BLaER1 treated with 17β-estradiol and CSF1 and Interleukin-3, amounts not matched to agents 10 nM and 100 nM (cell line): ENCODE measurements at regions not wholly inside any gene's neighbourhood (a gene's known extent, or its start where the extent isn't known, plus 50 kb on each side); places are given as distances from the start of the nearest gene placed in this dataset.

ENCODE experiments used
- H3K27ac ChIP-seq, 11 experiments: shearing (Covaris generic); formaldehyde crosslinking; 2 replicates each; pipeline ENCODE4 v1.8.1; 2022
- H3K27me3 ChIP-seq, 11 experiments: shearing (Covaris generic); formaldehyde crosslinking; 2 replicates each; pipeline ENCODE4 v1.8.1; 2022
- H3K36me3 ChIP-seq, 11 experiments: shearing (Covaris generic); formaldehyde crosslinking; 2 replicates each; pipeline ENCODE4 v1.8.1; 2022
- H3K4me1 ChIP-seq, 10 experiments: shearing (Covaris generic); formaldehyde crosslinking; 2 replicates each; pipeline ENCODE4 v1.8.1; 2022
- H3K4me2 ChIP-seq, 11 experiments: shearing (Covaris generic); formaldehyde crosslinking; 2 replicates each; pipeline ENCODE4 v1.8.1; 2022
- H3K4me3 ChIP-seq, 10 experiments: shearing (Covaris generic); formaldehyde crosslinking; 2 replicates each; pipeline ENCODE4 v1.8.1; 2022
- H3K9ac ChIP-seq, 11 experiments: shearing (Covaris generic); formaldehyde crosslinking; 2 replicates each; pipeline ENCODE4 v1.8.1; 2022
- H3K9me3 ChIP-seq, 11 experiments: shearing (Covaris generic); formaldehyde crosslinking; replicated peaks in 1 of 11; 2 replicates each; pipeline ENCODE4 v1.8.1; 2022
- H4K20me1 ChIP-seq, 11 experiments: shearing (Covaris generic); formaldehyde crosslinking; 2 replicates each; pipeline ENCODE4 v1.8.1; 2022
- Cebpa-rat ChIP-seq, 11 experiments: shearing (Covaris generic); IDR thresholded peaks; 2 replicates each; pipeline ENCODE4 v1.8.1; 2022

DNA sequence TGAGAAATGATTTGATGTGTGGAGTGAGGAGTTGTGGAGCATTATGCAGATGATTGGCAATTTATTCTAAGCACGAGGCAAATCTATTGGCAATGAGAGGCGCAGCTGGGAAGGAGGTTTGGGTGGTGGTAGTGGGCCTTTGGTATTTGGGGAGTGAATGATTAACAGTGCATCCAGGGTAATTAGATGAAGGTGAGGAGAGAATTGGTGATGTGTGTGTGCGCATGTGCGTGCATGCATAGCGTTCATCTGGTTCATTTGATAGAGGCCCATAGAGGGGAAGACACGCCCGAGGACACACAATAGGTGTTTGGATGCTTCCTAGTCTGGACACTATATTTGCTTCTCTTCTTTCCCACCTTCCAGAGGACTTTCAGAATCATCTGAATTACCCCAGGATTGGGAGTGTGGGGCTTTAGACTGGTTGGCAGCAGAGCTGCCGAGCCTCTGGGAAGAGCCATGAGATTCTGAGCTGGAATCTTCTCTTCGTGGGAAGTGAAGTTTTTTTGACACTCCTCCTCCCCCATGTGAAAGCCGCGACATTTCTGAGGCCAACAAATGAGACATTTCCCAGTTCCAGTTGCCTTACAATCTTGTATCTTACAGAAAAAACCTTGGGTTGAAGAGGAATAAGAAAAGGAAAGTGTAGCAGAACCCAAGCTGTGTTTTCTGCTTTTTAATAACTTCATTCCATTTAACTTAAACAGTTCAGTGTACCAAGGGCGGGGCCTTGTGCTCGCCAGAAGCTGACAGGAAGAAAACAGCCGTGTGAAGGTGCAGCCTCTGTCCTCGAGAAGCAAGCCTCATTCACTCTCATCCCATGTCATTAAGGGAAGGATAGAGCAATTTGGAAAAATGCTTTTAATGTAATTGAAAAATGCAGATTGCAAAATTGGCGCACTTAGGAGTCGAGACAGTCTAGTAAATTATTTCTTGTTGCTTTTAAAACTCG is 65.2 kb downstream of the SLC25A47 start:
- Histone ChIP-seq H3K27ac (no peak overlapping the region), H3K36me3 (peaks cover 0 to 6% (median 0%) of the 10 kb centered on the region in 11 experiments; a peak in 2 of 22 replicates), H3K4me3 (no peak overlapping the region), H3K27me3 (no peaks in the 10 kb centered on the region), H3K4me2 (0 out of 22 replicates have a peak overlapping the region, but pooled peaks of 2 of the 11 experiments have one; percentile 3 to 4), H3K9ac (peak overlapping the region in 1 of 11 experiments; percentile 13; a peak in 1 of 22 replicates), H3K9me3 (no peaks in the 10 kb centered on the region), H3K4me1 (peaks cover 19 to 70% (median 48%) of the 10 kb centered on the region in 10 experiments; a peak in 19 of 20 replicates), H4K20me1 (peaks cover 2 to 49% (median 15%) of the 10 kb centered on the region in 11 experiments; a peak in 16 of 22 replicates)
- TF ChIP-seq Cebpa-rat (IDR thresholded peaks at IDR 0.05): no peak

DNA sequence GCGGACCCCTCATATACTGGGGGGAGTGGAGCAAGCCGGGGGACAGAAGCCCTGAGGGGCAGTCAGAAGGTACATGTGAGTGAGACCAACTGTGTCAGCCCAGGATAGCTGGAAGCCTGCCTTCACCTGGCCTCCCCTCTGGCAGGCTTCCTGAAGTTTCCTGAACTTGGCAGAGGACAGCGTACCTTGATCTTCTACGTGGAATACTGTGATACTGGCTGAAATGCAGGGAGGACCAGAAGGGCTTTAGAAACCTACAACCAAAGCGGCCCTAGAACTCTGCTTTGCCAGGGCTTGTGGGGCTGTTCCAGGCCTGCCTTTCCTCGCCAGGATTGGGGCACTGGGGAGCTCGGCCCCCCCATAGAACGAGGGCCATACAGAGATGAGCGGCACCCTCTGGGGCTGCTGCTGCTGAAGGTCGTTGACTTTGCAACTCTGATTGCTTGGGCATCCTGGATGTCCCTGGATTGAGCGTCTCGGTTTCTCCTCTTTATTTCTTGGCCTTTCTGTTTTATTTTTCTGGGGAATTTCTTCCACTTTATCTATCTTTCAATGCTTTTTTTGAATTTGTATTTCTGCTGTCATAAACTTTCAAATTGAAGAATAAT is 66.5 kb downstream of the SLC25A47 start:
- no peak for TF ChIP-seq Cebpa-rat (IDR thresholded peaks at IDR 0.05)
- no peaks in the 10 kb centered on the region for H3K9me3 ChIP-seq
- H3K4me1 ChIP-seq: peaks cover 19 to 77% (median 48%) of the 10 kb centered on the region in 10 experiments; a peak in 19 of 20 replicates
- H4K20me1 ChIP-seq: peaks cover 0 to 45% (median 3%) of the 10 kb centered on the region in 11 experiments; a peak in 13 of 22 replicates
- H3K4me3 ChIP-seq: no peak overlapping the region
- H3K9ac ChIP-seq: peak overlapping the region in 1 of 11 experiments; percentile 0; a peak in 1 of 22 replicates
- H3K36me3 ChIP-seq: peaks cover 0 to 6% (median 0%) of the 10 kb centered on the region in 11 experiments; a peak in 2 of 22 replicates
- no peak overlapping the region; a peak in 2 of 22 replicates for H3K4me2 ChIP-seq
- H3K27me3 ChIP-seq: no peaks in the 10 kb centered on the region
- H3K27ac ChIP-seq: no peak overlapping the region

DNA sequence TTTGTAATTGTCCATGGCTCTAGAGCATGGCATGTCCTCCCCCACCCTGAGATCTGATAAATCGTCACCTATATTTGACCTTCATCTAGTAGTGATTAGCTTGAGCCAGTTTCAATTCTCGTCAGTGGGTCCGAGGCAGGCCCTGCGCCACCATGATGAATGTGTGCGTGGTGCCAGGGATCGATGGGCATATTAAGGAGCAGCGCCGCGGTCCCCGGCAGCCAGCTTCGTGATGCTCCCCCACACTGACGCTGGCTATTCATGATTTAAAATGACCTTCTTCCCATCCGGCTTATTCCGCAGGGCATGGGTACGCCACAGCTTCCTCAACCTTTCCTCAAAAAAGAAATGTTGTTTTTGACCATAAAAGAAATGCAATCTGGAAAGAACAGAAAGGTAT is 68.0 kb downstream of the SLC25A47 start:
- Histone ChIP-seq H3K9me3 (no peaks in the 10 kb centered on the region), H3K27ac (peak overlapping the region in 1 of 11 experiments; percentile 62; a peak in 2 of 22 replicates), H3K4me1 (peaks cover 19 to 82% (median 53%) of the 10 kb centered on the region in 10 experiments; a peak in 19 of 20 replicates), H3K4me3 (no peak overlapping the region), H3K27me3 (no peaks in the 10 kb centered on the region), H3K9ac (no peak overlapping the region; a peak in 1 of 22 replicates), H4K20me1 (peaks cover 0 to 41% (median 0%) of the 10 kb centered on the region in 11 experiments; a peak in 5 of 22 replicates), H3K4me2 (peak overlapping the region in 7 of 11 experiments; percentile 11 to 82 (median 73); a peak in 10 of 22 replicates), H3K36me3 (peaks cover 0 to 6% (median 0%) of the 10 kb centered on the region in 11 experiments; a peak in 2 of 22 replicates)
- no peak for TF ChIP-seq Cebpa-rat (IDR thresholded peaks at IDR 0.05)

DNA sequence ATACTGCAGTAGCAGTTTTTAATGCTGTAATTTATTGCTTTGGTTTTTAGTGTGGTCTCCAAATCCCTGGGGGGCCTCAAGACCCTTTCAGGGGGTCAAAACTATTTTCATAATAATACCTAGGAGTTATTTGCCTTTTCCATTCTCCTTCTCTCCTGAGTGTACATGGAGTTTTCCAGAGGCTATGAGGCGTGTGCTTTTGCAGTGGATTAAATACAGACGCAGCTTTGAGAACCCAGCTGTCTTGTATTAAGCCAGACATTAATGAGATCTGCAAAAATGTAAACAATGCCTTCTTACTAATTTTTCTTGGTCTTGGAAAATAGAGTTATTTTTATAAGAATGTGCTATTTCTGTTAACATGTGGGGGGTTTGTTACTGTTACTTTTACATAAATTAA is 68.6 kb downstream of the SLC25A47 start:
- Histone ChIP-seq H3K27me3 (no peaks in the 10 kb centered on the region), H4K20me1 (peaks cover 0 to 44% (median 0%) of the 10 kb centered on the region in 11 experiments; a peak in 5 of 22 replicates), H3K9me3 (no peaks in the 10 kb centered on the region), H3K4me1 (peaks cover 19 to 82% (median 52%) of the 10 kb centered on the region in 10 experiments; a peak in 19 of 20 replicates), H3K9ac (peak overlapping the region in 1 of 11 experiments; percentile 9; a peak in 2 of 22 replicates), H3K27ac (peak overlapping the region in 7 of 11 experiments; percentile 29 to 62 (median 41); a peak in 12 of 22 replicates), H3K36me3 (peaks cover 0 to 6% (median 0%) of the 10 kb centered on the region in 11 experiments; a peak in 2 of 22 replicates), H3K4me3 (no peak overlapping the region), H3K4me2 (peak overlapping the region in 9 of 11 experiments; percentile 49 to 82 (median 69); a peak in 16 of 22 replicates)
- TF ChIP-seq Cebpa-rat (IDR thresholded peaks at IDR 0.05): no peak

DNA sequence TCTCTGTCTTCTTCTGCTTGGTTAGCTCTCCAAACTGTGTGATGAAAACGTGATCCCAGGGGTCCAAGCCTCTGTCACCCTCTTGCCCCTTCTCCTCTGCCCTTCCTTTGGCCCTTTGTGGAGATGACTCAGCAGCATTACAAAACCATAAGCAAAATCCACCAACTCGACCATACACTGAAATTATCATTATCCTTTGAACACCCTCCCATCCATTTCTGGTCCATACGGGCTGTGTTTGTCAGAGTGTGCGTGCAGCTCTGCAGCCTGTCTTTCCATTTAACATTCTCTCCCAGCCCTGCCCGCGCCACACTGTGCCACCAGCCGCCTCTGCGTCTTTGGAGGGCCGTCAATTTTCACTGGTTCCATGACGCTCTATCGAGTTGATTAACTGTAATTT is 69.2 kb downstream of the SLC25A47 start:
- peaks cover 0 to 44% (median 0%) of the 10 kb centered on the region in 11 experiments; a peak in 5 of 22 replicates for H4K20me1 ChIP-seq
- peak overlapping the region in 7 of 11 experiments; percentile 29 to 62 (median 41); a peak in 13 of 22 replicates for H3K27ac ChIP-seq
- H3K4me2 ChIP-seq: peak overlapping the region; percentile 33 to 82 (median 68); a peak in 20 of 22 replicates

DNA sequence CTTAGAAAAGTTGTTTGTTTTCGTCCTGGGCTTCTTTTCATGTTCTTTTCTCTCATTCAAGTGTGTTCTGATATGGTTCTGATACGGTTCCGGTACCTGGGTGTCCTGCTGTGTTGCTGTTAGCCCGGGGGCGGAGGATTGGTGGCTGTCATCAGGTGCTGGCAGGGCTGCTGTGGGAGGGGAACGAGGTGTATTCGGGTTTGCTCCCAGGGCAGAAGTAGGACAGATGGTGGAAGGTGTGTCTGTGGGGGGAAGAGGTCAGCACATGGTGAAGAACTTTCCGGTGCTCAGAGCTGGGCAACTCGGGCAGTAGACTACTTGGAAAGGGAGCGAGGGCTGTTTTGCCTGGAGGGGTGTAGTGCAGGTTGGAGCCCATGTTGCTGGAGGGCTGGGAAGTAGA is 70.2 kb downstream of the SLC25A47 start:
- peaks cover 0 to 13% (median 0%) of the 10 kb centered on the region in 11 experiments; a peak in 3 of 22 replicates for H3K36me3 ChIP-seq
- H3K4me3 ChIP-seq: no peak overlapping the region
- H3K9me3 ChIP-seq: no peaks in the 10 kb centered on the region
- no peak overlapping the region; a peak in 1 of 22 replicates for H3K9ac ChIP-seq
- peak overlapping the region in 6 of 11 experiments; percentile 9 to 82 (median 70); a peak in 8 of 22 replicates for H3K4me2 ChIP-seq
- TF ChIP-seq Cebpa-rat (IDR thresholded peaks at IDR 0.05): no peak
- H3K27ac ChIP-seq: peak overlapping the region in 6 of 11 experiments; percentile 16 to 62 (median 44); a peak in 7 of 22 replicates
- peaks cover 19 to 88% (median 49%) of the 10 kb centered on the region in 10 experiments; a peak in 19 of 20 replicates for H3K4me1 ChIP-seq
- H4K20me1 ChIP-seq: peaks cover 0 to 40% (median 0%) of the 10 kb centered on the region in 11 experiments; a peak in 5 of 22 replicates
- H3K27me3 ChIP-seq: no peaks in the 10 kb centered on the region

More for the DNA sequence above, 69.2 kb downstream of the SLC25A47 start:
- peak overlapping the region in 4 of 11 experiments; percentile 3 to 36 (median 6); a peak in 4 of 22 replicates for H3K9ac ChIP-seq
- H3K27me3 ChIP-seq: no peaks in the 10 kb centered on the region
- TF ChIP-seq Cebpa-rat (IDR thresholded peaks at IDR 0.05): no peak; a peak in 1 of 22 replicates
- H3K36me3 ChIP-seq: peaks cover 0 to 6% (median 0%) of the 10 kb centered on the region in 11 experiments; a peak in 3 of 22 replicates
- H3K9me3 ChIP-seq: no peaks in the 10 kb centered on the region
- no peak overlapping the region for H3K4me3 ChIP-seq
- peaks cover 19 to 82% (median 50%) of the 10 kb centered on the region in 10 experiments; a peak in 19 of 20 replicates for H3K4me1 ChIP-seq

DNA sequence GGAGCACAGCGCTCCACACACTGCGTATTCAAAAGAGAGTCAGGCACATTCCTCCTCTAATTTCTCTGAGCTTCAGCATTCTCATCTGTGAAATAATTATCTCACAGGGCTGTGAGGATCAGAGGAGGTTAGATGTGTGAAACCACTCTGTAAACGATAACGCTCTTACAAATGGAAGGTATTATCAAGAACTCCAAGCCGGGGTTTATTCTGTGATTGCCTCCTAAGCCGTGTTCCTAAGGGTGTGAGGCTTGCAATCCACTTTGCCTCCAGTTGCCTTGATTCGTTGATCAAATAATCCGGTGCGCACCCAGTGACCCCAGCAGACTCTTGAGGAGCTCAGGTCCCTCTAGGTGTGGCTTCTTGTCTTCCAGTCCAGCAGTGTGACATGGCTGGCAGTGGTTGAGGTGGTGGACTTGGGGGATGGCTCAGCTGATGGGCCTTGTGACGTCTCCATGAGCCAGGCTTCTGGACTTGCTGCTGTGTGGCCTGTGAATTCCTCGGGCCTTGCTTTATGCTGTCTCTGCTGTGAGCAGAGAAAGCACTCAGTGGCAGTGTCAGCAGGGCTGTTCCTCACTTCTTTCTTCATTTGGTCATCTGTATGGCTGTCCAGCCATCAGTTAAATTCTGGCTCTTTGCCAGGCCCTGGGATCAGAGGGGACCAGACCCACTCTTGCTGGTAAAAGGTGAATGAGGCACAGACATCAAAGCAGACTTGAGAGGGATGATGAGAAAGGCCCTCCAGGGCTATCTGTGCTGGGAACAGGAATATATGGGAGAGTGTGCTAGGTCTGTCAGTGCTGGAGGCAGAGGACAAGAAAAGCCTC is 71.0 kb downstream of the SLC25A47 start:
- TF ChIP-seq Cebpa-rat (IDR thresholded peaks at IDR 0.05): no peak

More for the DNA sequence above, 71.0 kb downstream of the SLC25A47 start:
- no peaks in the 10 kb centered on the region for H3K9me3 ChIP-seq
- peaks cover 19 to 90% (median 54%) of the 10 kb centered on the region in 10 experiments; a peak in 19 of 20 replicates for H3K4me1 ChIP-seq
- peak overlapping the region in 1 of 11 experiments; percentile 1; a peak in 2 of 22 replicates for H3K9ac ChIP-seq
- peak overlapping the region in 5 of 11 experiments; percentile 9 to 82 (median 73); a peak in 8 of 22 replicates for H3K4me2 ChIP-seq
- peak overlapping the region in 8 of 11 experiments; percentile 1 to 62 (median 38); a peak in 10 of 22 replicates for H3K27ac ChIP-seq
- peaks cover 0 to 43% (median 0%) of the 10 kb centered on the region in 11 experiments; a peak in 6 of 22 replicates for H4K20me1 ChIP-seq
- no peak overlapping the region for H3K4me3 ChIP-seq
- H3K27me3 ChIP-seq: no peaks in the 10 kb centered on the region
- peaks cover 0 to 13% (median 0%) of the 10 kb centered on the region in 11 experiments; a peak in 3 of 22 replicates for H3K36me3 ChIP-seq
